Esophagus squamous epithelium (tissue), 4 donors: ENCODE measurements at regions not wholly inside any gene's neighbourhood (a gene's known extent, or its start where the extent isn't known, plus 50 kb on each side); places are given as distances from the start of the nearest gene placed in this dataset.

Source experiments
- POLR2A ChIP-seq, 4 donors: fragments of 450-650 bp; IDR thresholded peaks; one replicate each; pipeline ENCODE4 v1.6.1; 2017; ENCODE audit warnings: antibody characterized with exemption in 4 of 4, mild to moderate bottlenecking in 4 of 4, moderate library complexity in 3 of 4
- TF ChIP-seq, protein P1 (sequence below), 6 experiments: fragments of 450-650 bp in 4 of 6; fragments of 200-600 bp in 2 of 6; sonication (generic) in 2 of 6; IDR thresholded peaks; one replicate each; pipeline ENCODE4 v1.5.1; 2016 to 2019; ENCODE audit warnings: antibody characterized with exemption in 6 of 6, mild to moderate bottlenecking in 4 of 6, moderate library complexity in 4 of 6

DNA sequence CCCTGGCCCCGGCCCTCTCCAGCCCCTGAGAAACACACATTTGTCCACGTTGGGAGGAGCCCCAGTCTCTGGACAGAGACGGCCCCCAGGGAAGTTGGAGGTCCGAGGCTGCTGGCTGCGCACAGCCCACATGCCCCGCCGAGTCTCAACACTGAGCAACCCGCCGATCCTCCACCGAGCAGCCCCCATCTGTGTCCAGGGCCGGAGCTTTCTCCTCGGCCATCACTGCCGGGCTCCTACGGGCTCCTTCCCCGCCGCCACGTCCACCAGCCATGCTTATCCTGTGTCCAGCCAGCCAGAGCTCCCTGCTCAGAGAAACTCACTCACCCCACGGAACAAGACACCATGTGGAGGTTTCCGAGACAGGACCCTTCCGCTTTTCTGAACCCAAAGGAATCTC lies 103.3 kb downstream of the ENGASE start:
- no peak for TF ChIP-seq POLR2A (IDR thresholded peaks at IDR 0.05)
- TF ChIP-seq, protein P1, sequence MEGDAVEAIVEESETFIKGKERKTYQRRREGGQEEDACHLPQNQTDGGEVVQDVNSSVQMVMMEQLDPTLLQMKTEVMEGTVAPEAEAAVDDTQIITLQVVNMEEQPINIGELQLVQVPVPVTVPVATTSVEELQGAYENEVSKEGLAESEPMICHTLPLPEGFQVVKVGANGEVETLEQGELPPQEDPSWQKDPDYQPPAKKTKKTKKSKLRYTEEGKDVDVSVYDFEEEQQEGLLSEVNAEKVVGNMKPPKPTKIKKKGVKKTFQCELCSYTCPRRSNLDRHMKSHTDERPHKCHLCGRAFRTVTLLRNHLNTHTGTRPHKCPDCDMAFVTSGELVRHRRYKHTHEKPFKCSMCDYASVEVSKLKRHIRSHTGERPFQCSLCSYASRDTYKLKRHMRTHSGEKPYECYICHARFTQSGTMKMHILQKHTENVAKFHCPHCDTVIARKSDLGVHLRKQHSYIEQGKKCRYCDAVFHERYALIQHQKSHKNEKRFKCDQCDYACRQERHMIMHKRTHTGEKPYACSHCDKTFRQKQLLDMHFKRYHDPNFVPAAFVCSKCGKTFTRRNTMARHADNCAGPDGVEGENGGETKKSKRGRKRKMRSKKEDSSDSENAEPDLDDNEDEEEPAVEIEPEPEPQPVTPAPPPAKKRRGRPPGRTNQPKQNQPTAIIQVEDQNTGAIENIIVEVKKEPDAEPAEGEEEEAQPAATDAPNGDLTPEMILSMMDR (IDR thresholded peaks at IDR 0.05), result no peak
